ENCODE measurements at regions not wholly inside any gene's neighbourhood (a gene's known extent, or its start where the extent isn't known, plus 50 kb on each side); places are given as distances from the start of the nearest gene placed in this dataset.

DNA sequence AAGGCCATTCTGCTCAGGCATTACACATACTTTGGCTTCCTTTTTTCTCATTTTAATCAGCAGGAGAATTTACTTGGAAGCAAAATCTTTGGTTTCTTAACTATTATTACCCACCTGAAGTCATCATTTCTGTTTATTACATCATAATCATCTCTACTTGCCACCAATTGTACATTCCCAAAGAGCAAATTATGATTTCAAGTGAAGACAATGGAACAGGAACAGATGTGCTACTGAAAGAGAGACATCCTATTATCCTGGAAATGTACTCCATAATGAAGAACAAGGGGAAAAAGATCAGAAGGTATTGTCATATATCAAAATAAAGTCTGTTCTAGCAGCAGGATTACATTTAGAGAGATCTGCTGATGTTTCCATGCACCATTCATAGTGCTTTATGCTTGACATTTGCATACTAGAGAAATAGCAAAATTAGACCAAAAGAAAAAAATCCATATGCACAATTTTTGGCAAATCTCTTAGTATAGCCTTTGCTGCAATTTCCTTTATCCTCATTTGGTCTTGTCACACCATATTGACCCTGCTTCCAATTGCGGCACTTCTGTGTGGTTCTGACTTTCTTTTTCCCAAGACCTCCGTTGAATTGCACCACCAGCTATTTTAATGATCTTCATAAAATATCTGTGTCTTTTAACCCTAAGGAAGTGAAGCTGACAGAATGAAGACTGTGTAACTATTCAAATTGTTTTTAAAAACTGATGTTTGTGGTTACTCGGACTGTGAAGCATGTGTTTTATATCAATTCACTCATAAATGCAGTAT is 683.8 kb downstream of the ZNF385D start:
- TF ChIP-seq CTCF (IDR thresholded peaks at IDR 0.05), result no peak
- no peak for TF ChIP-seq POLR2AphosphoS5 (IDR thresholded peaks at IDR 0.05)
